Heart right ventricle (tissue), 16 donors: ENCODE measurements at regions not wholly inside any gene's neighbourhood (a gene's known extent, or its start where the extent isn't known, plus 50 kb on each side); places are given as distances from the start of the nearest gene placed in this dataset.

Experiments used
- ATAC-seq, 8 donors: fragments of 200-7000 bp; cut with Tn5 transposase; one replicate each; pipeline ENCODE4 v1.9.1; 2020; ENCODE audit warnings: mild to moderate bottlenecking in 8 of 8, moderate library complexity in 8 of 8, moderate number of reproducible peaks in 1 of 8
- DNase-seq, 2 donors: peaks; one replicate each; pipeline ENCODE4 v3.0.0-alpha.2; 2020
- H3K27ac ChIP-seq, 10 donors: fragments of 200-600 bp; sonication (generic) in 2 of 10; one replicate each; pipeline versions ENCODE4 v1.5.0 to v1.8.0; 2020 to 2022; ENCODE audit warnings: mild to moderate bottlenecking in 3 of 10
- H3K27me3 ChIP-seq, 7 donors: fragments of 200-600 bp; one replicate each; pipeline ENCODE4 v1.8.0; 2021 to 2022; ENCODE audit warnings: mild to moderate bottlenecking in 2 of 7
- H3K36me3 ChIP-seq, 9 donors: fragments of 200-600 bp; sonication (generic) in 1 of 9; one replicate each; pipeline versions ENCODE4 v1.5.0 to v1.8.0; 2020 to 2022; ENCODE audit warnings: mild to moderate bottlenecking in 2 of 9
- H3K4me1 ChIP-seq, 9 donors: fragments of 200-600 bp; sonication (generic) in 1 of 9; one replicate each; pipeline versions ENCODE4 v1.5.0 to v1.8.0; 2020 to 2022; ENCODE audit warnings: mild to moderate bottlenecking in 4 of 9
- H3K4me3 ChIP-seq, 10 donors: fragments of 200-600 bp; sonication (generic) in 2 of 10; one replicate each; pipeline versions ENCODE4 v1.5.0 to v1.8.0; 2020 to 2022; ENCODE audit warnings: mild to moderate bottlenecking in 7 of 10, moderate library complexity in 2 of 10
- H3K9me3 ChIP-seq, 11 donors: fragments of 200-600 bp in 10 of 11; sonication (generic) in 2 of 11; one replicate each; pipeline versions ENCODE4 v1.5.0 to v1.8.0; 2013 to 2022; ENCODE audit warnings: mild to moderate bottlenecking in 2 of 11, control low read depth in 1 of 11, moderate library complexity in 1 of 11
- CTCF ChIP-seq, 9 donors: fragments of 200-600 bp; sonication (generic) in 2 of 9; IDR thresholded peaks; one replicate each; pipeline versions ENCODE4 v1.5.0 to v1.8.0; 2021 to 2022; ENCODE audit warnings: antibody characterized with exemption in 9 of 9, mild to moderate bottlenecking in 5 of 9, moderate library complexity in 1 of 9
- WGBS, 2 donors: extraction: QIAGEN DNeasy Blood & Tissue Kit; methylation state at CpG; one replicate each; pipeline ENCODE4 v1.1.7; 2013; ENCODE audit warnings: inconsistent platforms in 1 of 2; 5-methylcytosine and 5-hydroxymethylcytosine counted together
- intact Hi-C, 10 donors: fragments of 100-400 bp; cut with DNase I; formaldehyde crosslinking; loops; one replicate each; pipeline versions ENCODE4 v1.11.1 to v1.14.2; 2022
- donor health status: Arrhythmogenic right ventricular cardiomyopathy.
- donor health status: ischemic (EF 13 %, LVEDD 7.1; RV severe dilation, severe dysfunction).
- donor health status: healthy with polysubstance abuse.
- donor health status: DM: no; HTN: yes; CAD: no.
- donor health status: DM: no; HTN: no; CAD: no.
- donor health status: ischemic (EF 25% LVEDD 6.9; RV normal size, moderate dysfunction).
- donor health status: ischemic (EF 25% LVEDD 5.7; RV mildly dilated, moderate dysfunction).
- donor health status: healthy.
- donor health status: DM: yes; HTN: yes; CAD: no.
- donor health status: Ischemic cardiomyopathy.
- donor health status: ischemic (EF 35%, LVEDD 5.7; RV mildly dilated, moderate dysfunction).
- donor health status: nonischemic (EF 11% LVEDD 7.7; RV severe dilation, severe dysfunction).
- donor health status: DM: yes; HTN: yes; CAD: no.
- donor health status: PGD.
- donor health status: ischemic (EF 29% LVEDD 5.4; RV normal size, mild dysfunction).
- donor health status: nonischemic (EF 23%, LVEDD 6.1; RV moderate dilation, normal function).

GRCh38 chr3:25281732-25282126 is 146.3 kb upstream of the RARB start:
- no peak for TF ChIP-seq CTCF (IDR thresholded peaks at IDR 0.05)
- DNase-seq (no peak), ATAC-seq (no peak)
- no peaks in the 10 kb centered on the region for H3K27me3 ChIP-seq
- no peaks in the 10 kb centered on the region for H3K36me3 ChIP-seq
- intact Hi-C loops: no loop called here
- 95 to 96% methylated on average over 2 of the region's 2 CpGs for WGBS, 2 donors
- H3K27ac ChIP-seq: no peak overlapping the region
- H3K9me3 ChIP-seq: no peaks in the 10 kb centered on the region
- no peaks in the 10 kb centered on the region for H3K4me1 ChIP-seq
- H3K4me3 ChIP-seq: no peak overlapping the region

- ATAC-seq: no peak
- intact Hi-C loops: no loop called here
- no peaks in the 10 kb centered on the region for H3K36me3 ChIP-seq
- no peak for DNase-seq
- H3K27ac ChIP-seq: no peak overlapping the region
- H3K4me3 ChIP-seq: no peak overlapping the region
- TF ChIP-seq CTCF (IDR thresholded peaks at IDR 0.05): no peak
- no peaks in the 10 kb centered on the region for H3K4me1 ChIP-seq
- no peaks in the 10 kb centered on the region for H3K9me3 ChIP-seq
- no peaks in the 10 kb centered on the region for H3K27me3 ChIP-seq
- 96 to 99% methylated on average over 3 of the region's 3 CpGs for WGBS, 2 donors
Observed at GRCh38 chr3:25283613-25284012, 144.4 kb upstream of the RARB start.

- intact Hi-C loops: no loop called here
- Histone ChIP-seq H3K27ac (no peak overlapping the region), H3K27me3 (no peaks in the 10 kb centered on the region), H3K4me3 (no peak overlapping the region), H3K9me3 (no peaks in the 10 kb centered on the region), H3K36me3 (no peaks in the 10 kb centered on the region), H3K4me1 (no peaks in the 10 kb centered on the region)
- DNase-seq (no peak), ATAC-seq (no peak)
- no peak for TF ChIP-seq CTCF (IDR thresholded peaks at IDR 0.05)
Observed at GRCh38 chr3:25284249-25284648, 143.8 kb upstream of the RARB start.

GRCh38 chr3:25287291-25287884 is 140.7 kb upstream of the RARB start:
- ATAC-seq (no peak), DNase-seq (no peak)
- no peak overlapping the region for H3K4me3 ChIP-seq
- WGBS, 2 donors: 93% methylated on average over 1 of the region's 1 CpG
- intact Hi-C loops: no loop called here
- H3K4me1 ChIP-seq: no peaks in the 10 kb centered on the region
- TF ChIP-seq CTCF (IDR thresholded peaks at IDR 0.05): no peak
- no peaks in the 10 kb centered on the region for H3K9me3 ChIP-seq
- H3K27ac ChIP-seq: no peak overlapping the region
- no peaks in the 10 kb centered on the region for H3K27me3 ChIP-seq
- no peaks in the 10 kb centered on the region for H3K36me3 ChIP-seq
